NT2/D1 (cell line): ENCODE measurements at regions not wholly inside any gene's neighbourhood (a gene's known extent, or its start where the extent isn't known, plus 50 kb on each side); places are given as distances from the start of the nearest gene placed in this dataset.

Source experiments
- DNase-seq: peaks from one replicate; pipeline ENCODE4 v3.0.0-alpha.2; 2011; ENCODE audit warnings: low read depth, low spot score
- H3K27me3 ChIP-seq: 2 replicates; pipeline ENCODE4 v1.6.0; 2011; ENCODE audit warnings: mild to moderate bottlenecking; ENCODE audit not compliant: insufficient read length, insufficient read depth
- H3K36me3 ChIP-seq: 2 replicates; pipeline ENCODE4 v1.6.1; 2011; ENCODE audit warnings: mild to moderate bottlenecking, low read length, mixed read lengths; ENCODE audit not compliant: insufficient read depth, insufficient read length
- H3K4me1 ChIP-seq: 2 replicates; pipeline ENCODE4 v1.5.1; 2011; ENCODE audit not compliant: insufficient read depth, insufficient read length
- H3K4me3 ChIP-seq: 2 replicates; pipeline ENCODE4 v1.5.1; 2011; ENCODE audit warnings: low read depth; ENCODE audit not compliant: insufficient read length
- H3K9ac ChIP-seq: 2 replicates; pipeline ENCODE4 v1.6.0; 2011; ENCODE audit warnings: low read depth; ENCODE audit not compliant: insufficient read length
- H3K9me3 ChIP-seq: 2 replicates; pipeline ENCODE4 v1.5.1; 2011; ENCODE audit warnings: mild to moderate bottlenecking, low read length; ENCODE audit not compliant: insufficient read depth
- SUZ12 ChIP-seq: IDR thresholded peaks from 2 replicates; pipeline ENCODE4 v1.6.1; 2011; ENCODE audit not compliant: insufficient read length, insufficient read depth; ENCODE audit errors: extremely low read depth
- YY1 ChIP-seq: IDR thresholded peaks from 2 replicates; pipeline ENCODE4 v1.6.1; 2011; ENCODE audit not compliant: insufficient read length, insufficient read depth
- ZNF274 ChIP-seq: IDR thresholded peaks from 2 replicates; pipeline ENCODE4 v1.6.1; 2011; ENCODE audit warnings: mild to moderate bottlenecking, low read depth, low read length

- no peak overlapping the region for H3K4me3 ChIP-seq
- no peak overlapping the region for H3K9ac ChIP-seq
- no peaks in the 10 kb centered on the region for H3K4me1 ChIP-seq
- H3K9me3 ChIP-seq = no peaks in the 10 kb centered on the region
- no peaks in the 10 kb centered on the region for H3K27me3 ChIP-seq
- DNase-seq = no peak
- TF ChIP-seq SUZ12 (no peak), ZNF274 (no peak), YY1 (no peak)
- no peaks in the 10 kb centered on the region for H3K36me3 ChIP-seq
Measured at GRCh38 chr2:30003128-30003527, 81.7 kb upstream of the ALK start.

DNA sequence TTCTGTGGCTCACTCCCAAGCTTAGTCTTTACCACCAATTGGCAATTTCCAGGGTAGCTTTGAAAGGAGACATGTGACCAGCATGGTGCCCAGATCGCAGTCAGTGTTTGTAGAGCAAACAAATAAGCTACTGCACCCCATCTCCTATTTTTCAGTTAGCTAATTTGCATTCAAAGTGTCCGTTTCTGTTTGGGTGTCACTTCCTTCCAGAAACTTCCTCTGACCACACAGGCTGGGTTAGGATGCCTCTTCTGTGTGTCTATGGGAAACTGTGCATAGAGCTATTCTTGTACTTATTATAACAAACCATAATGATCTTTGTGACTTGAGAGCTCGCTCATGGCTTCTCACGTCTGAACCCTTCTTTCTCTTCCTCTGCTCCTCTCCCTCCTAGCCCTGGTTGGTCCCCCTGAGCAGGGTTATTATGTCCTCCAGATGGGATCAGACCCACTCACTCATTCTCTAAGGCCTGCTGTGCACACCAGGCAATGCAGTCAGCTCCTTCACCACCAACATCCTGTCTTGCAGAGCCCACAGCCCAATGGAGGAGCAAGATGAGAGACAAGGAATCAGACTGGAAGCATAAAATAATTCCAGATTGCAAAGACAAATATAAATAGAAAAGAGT is 101.2 kb upstream of the ALK start:
- Histone ChIP-seq H3K9ac (no peak overlapping the region), H3K4me3 (no peak overlapping the region), H3K9me3 (no peaks in the 10 kb centered on the region)

GRCh38 chr2:30024281-30024680 is 102.9 kb upstream of the ALK start:
- Histone ChIP-seq H3K36me3 (no peaks in the 10 kb centered on the region), H3K4me1 (peaks cover 4% of the 10 kb centered on the region), H3K27me3 (peaks cover 8% of the 10 kb centered on the region), H3K4me3 (no peak overlapping the region), H3K9ac (no peak overlapping the region), H3K9me3 (no peaks in the 10 kb centered on the region)
- DNase-seq = no peak
- no peak for TF ChIP-seq SUZ12
- no peak for TF ChIP-seq ZNF274
- TF ChIP-seq YY1 = no peak

More for the DNA sequence above, 101.2 kb upstream of the ALK start:
- TF ChIP-seq ZNF274 (no peak), SUZ12 (no peak), YY1 (no peak)
- Histone ChIP-seq H3K36me3 (no peaks in the 10 kb centered on the region), H3K4me1 (peaks cover 4% of the 10 kb centered on the region), H3K27me3 (peaks cover 8% of the 10 kb centered on the region)
- DNase-seq = no peak

GRCh38 chr2:30026091-30027055 is 105.0 kb upstream of the ALK start:
- TF ChIP-seq SUZ12 = no peak
- TF ChIP-seq YY1 = no peak
- no peaks in the 10 kb centered on the region for H3K9me3 ChIP-seq
- no peak overlapping the region for H3K4me3 ChIP-seq
- peaks cover 8% of the 10 kb centered on the region for H3K27me3 ChIP-seq
- H3K36me3 ChIP-seq = no peaks in the 10 kb centered on the region
- DNase-seq = peak; percentile 43
- no peak overlapping the region for H3K9ac ChIP-seq
- H3K4me1 ChIP-seq = peaks cover 4% of the 10 kb centered on the region

DNA sequence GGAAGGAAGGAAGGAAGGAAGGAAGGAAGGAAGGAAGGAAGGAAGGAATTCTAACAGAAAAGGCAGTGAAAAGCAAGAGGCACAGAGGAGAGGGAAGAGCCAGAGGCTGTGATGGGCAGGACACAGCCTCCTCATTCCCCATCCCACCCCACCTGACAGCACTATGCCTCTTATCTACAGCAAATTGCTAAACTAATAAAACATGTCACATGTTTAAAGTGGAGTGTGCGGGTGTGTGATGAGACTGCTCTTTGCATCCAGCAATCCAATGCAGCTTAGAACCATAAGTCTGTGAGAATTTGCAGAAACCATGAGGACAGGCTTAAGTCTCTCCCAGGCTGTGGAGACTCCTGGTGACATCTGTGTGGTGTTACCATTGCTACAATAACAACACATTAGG is 108.4 kb upstream of the ALK start:
- Histone ChIP-seq H3K9me3 (no peaks in the 10 kb centered on the region), H3K4me3 (no peak overlapping the region), H3K4me1 (peaks cover 4% of the 10 kb centered on the region), H3K27me3 (peaks cover 8% of the 10 kb centered on the region), H3K36me3 (no peaks in the 10 kb centered on the region), H3K9ac (no peak overlapping the region)
- DNase-seq = no peak
- TF ChIP-seq ZNF274 = no peak
- TF ChIP-seq YY1 = no peak
- TF ChIP-seq SUZ12 = no peak

- TF ChIP-seq ZNF274 = no peak
- TF ChIP-seq SUZ12 = no peak
- no peak for TF ChIP-seq YY1
- peaks cover 8% of the 10 kb centered on the region for H3K27me3 ChIP-seq
- no peak for DNase-seq
Measured at GRCh38 chr2:30030361-30030760, 109.0 kb upstream of the ALK start.

GRCh38 chr2:30031184-30031583 is 109.8 kb upstream of the ALK start:
- Histone ChIP-seq H3K4me3 (no peak overlapping the region), H3K27me3 (peaks cover 8% of the 10 kb centered on the region), H3K36me3 (no peaks in the 10 kb centered on the region), H3K9ac (no peak overlapping the region), H3K9me3 (no peaks in the 10 kb centered on the region), H3K4me1 (peaks cover 1% of the 10 kb centered on the region)
- no peak for TF ChIP-seq ZNF274
- no peak for TF ChIP-seq SUZ12
- no peak for TF ChIP-seq YY1
- DNase-seq = peak; percentile 44

More at GRCh38 chr2:30030361-30030760, 109.0 kb upstream of the ALK start:
- Histone ChIP-seq H3K9me3 (no peaks in the 10 kb centered on the region), H3K4me3 (no peak overlapping the region), H3K9ac (no peak overlapping the region), H3K4me1 (peaks cover 4% of the 10 kb centered on the region), H3K36me3 (no peaks in the 10 kb centered on the region)
